GM19452 (cell line): ENCODE measurements at regions not wholly inside any gene's neighbourhood (a gene's known extent, or its start where the extent isn't known, plus 50 kb on each side); places are given as distances from the start of the nearest gene placed in this dataset.

Experiments
- ATAC-seq: cut with Tn5 transposase; IDR thresholded peaks from one replicate; pipeline ENCODE4 v1.9.1; 2021; ENCODE audit not compliant: unreplicated experiment

DNA sequence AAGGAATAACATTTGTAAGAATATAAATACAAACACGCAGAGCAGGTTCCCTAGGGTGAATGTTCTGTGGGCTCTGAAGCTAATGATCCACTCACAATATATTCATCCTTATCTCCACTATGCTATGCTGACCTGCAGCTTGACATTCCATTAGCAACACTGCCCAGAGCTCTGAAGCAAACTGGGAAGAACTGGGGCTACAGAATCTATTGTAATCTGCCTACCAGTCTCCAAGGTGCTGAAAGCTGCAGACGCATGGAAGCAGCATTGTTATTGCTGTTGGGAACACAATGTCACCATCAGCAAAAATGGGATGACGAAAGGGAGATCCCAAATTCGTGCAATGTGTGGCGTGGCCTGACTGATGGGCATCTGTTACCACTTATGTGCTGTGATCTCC lies 316.7 kb upstream of the RORA start:
- no peak for ATAC-seq

DNA sequence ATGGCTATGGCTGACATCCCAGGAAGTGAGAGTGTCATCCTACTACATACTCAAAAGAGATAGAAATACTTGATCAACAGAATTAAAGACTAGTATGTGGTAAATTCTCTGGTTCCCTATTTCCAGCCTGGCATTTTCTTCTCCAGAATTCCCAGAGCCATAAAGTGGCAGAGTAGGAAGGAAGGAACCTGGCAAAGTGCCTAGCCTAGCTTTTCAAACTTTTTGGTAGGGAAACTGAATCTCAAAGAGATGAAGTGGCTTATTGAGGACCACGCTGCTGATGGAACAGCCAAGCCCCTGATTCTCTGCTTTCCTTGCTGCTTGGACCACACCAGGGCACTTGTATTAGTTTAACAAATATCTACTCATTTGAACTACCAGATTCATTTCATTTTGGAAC lies 312.4 kb upstream of the RORA start:
- ATAC-seq: no peak

DNA sequence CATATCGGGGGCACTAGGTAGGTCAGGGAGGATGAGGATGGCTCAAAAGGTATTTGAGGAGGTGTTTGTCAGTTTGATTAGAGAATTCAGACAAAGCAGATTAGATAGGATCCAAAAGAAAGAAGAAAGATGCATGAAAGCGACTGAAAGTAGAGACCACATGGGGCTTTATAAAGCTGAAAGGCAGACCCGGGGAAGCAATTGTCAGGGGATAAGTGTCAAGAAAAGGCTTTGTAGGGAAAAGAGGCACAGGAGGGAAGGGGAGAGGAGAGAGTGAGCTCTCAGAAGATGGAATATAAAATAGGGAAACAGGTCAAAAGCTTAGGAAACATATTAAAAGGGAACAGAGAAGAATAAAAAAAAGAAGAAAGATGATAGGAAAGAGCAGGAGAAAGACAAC lies 308.2 kb upstream of the RORA start:
- no peak for ATAC-seq

DNA sequence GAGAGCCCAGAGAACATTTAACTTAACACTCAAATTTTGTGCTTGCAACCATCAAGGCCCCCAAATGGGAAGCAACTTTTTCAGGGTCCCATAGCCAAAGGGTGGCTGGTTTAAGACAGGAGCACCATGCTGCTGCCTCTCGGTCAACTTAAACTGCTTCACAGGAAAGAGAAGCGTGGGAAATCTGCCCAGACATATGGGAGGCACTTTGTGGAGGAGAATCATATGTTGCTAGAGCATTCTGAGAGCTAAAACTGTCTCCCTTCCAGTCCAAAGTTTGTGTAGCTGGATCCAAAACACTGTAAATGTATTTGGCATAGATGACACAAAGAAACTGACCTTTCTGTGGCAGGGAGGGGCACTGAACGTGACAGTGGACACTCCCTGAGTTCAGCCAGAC lies 305.9 kb upstream of the RORA start:
- no peak for ATAC-seq

DNA sequence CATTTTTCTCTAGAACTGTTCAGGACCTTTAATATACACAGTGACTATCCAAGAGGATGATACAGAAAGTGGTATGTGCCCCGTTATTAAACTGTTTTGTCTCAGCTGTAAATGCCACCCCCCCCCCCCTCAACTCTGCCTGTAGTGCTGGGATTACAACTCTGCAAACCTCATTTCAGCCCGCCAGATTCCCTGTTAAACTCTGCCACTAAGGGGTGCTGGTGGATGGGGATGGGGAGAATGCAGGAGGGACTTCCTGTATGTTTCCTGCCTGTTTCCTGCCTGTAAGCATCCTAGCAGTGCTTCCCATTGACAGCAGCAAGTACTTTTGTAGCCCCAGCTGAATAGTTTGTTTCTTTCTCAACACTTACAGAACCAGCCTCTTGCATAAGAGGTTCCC lies 301.7 kb upstream of the RORA start:
- no peak for ATAC-seq

DNA sequence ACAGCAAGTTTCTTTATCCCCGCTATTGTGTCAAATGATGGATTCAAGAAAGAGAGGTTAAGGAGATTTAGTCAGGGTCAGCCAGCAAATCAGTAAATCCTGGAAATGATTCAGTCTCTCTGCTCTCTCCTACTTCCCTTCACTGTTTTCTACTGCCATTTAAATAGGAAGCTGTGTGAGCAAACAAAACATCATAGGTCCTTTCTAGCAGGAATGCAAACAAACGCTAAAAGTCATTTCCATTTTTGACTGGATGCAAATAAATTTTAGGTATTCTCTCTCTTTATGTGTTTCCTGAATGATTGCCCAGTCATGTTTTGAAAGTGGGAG lies 299.4 kb upstream of the RORA start:
- no peak for ATAC-seq

DNA sequence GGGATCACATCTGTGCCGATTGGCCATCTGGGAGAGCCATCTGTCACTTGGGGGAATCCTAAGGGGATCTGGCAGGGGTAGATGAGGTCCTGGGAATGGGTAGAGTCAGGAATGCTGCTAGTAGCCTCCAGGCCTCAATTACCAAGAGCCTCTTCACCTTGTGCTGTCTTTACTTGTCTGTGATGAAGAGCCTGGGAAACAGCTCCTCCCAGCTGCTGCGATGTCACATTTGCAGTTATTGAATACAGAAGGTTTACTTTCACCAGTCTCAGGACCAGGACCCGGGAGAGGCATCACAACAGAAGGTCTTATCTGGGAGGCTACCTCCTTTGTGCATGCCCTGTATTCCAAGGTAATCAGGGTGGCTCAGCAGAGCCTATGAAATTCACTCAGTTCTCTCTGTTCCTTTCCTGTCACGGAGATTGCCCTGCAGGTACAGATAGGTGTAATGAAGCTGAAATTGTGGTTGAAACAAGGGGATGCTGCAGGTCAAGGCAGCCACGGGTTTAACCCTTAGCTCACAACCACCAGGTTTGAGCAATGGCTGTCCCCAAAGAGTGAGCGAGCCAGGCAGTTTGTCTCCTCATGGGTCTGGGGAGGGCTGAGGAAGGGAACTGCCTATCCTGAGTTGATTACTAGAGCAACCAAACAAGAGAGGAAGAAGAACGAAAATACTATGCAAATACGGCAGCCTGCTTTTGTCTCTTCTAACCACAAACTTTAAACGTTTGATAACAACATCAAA lies 298.9 kb upstream of the RORA start:
- ATAC-seq: no peak

DNA sequence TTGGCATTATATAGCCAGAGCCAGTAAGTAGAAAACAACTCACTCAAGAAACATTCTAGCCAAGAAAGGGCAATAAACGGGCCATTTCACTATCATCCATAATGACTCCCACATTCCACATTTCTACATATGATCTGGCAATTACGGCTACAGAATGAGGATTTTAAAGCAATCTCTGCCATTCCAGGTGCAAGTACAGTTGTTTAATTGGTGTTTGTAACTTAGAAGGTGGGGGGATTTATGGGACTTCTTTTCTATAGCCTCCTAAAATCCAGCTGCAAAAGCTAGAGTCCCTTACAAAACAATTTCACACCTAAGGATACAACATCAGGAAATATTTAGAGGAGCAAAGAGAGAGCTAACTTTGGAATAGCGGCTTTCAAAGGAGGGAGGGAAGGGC lies 295.4 kb upstream of the RORA start:
- ATAC-seq: no peak

DNA sequence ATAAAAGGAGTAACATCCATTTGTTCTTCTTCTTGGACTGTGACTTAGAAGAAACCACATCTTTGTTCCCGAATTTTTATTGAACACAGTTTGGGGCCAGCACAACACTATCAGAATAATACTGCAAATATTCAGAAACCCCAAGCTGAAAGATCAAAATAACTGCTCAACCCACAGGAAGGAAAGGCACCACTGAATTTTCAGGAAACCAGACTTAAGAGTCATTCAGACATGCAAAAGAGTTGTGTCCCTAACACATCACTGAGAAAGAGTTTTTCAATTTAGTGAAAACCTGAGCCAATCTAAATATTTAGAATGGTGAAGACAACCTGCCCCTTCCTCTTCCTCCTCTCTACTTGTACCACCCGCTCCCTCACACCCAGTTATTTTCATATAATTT lies 295.0 kb upstream of the RORA start:
- no peak for ATAC-seq

DNA sequence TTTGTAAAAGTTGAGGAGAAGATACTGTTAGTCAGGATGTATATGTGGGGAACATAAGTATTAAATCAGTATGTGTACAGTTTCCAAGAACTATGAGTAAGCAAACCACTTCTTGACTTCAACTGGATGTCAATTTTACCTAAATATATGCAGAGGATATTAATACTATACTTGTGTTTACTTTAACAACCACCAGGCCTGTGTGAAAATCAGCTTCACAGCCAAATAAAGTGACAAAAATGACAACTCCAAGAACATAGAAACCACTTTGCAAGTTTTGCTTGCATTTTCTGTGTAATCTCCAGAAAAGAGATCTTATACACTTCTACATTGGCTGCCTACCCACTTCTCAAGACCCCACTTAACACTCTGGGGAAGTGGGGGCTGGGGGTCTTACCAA lies 293.3 kb upstream of the RORA start:
- no peak for ATAC-seq

DNA sequence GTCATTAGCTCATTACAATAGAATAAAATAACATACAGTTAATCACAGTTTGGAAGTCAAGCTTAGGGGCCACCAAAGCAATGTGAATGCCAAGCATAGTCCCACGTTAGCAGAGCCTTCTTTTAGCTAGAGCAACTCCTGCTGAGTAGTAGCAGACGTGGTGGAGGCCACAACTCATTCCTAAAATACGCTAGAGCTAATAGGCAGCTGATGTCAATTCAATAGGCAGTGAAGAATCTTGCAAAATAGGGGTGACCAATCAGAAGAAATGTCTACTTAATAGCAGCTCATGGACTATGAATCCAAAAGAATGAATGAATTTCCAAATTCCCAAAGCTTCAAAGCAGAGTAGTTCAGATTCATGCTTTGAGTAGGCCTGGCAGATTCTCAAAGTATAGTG lies 292.9 kb upstream of the RORA start:
- no peak for ATAC-seq

DNA sequence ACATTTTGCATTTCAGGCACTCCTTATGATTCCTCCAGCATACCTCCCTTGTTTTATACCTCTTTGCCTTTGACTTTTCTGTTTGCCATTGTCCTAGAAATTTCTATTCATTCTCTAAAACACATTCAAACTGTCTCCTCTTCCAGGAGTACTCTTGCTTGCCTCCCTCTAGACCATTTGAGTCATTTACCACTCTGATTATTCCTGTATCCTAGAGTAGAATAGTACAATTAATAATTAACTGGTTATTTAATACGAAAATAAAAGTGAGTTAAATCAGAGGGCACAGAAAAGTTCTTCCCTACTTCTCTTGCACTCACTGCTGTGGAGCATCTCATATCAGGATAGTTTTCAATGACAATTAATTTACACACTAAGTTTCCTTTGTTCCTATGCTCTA lies 290.2 kb upstream of the RORA start:
- no peak for ATAC-seq

DNA sequence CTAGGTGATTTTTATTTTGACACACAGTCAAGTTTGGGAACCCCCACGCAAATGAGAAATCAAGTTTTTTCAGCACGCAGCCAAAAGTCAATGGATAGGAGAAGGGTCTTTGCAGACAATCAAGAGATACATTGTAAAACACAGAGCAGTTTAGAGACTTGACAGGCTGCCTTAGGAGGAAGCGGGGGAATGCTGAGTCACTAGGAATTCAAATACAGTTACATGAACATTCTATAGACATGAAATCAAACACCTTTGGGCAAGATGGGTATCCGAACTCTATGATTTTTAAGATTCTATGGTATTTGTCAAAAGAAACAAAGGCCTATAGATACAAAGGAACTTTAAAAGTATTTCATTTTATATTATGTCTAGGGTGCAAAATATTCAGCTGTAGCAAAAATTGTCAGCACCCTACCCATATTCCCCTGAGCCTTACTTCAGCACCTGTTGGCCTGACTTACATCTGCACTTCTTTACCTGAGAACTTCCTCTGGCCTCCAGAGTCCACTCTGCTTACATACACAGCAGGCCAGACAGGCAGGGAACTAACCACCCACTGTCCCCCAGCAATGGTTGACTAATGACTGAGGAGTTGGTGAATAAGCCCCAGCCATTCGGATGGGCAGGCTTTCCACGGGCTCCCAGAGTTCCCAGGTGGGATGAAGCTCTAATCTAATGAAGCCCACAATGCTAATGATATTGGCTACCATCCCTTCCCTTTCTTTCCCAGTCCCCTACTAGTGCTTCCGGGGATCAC lies 289.3 kb upstream of the RORA start:
- no peak for ATAC-seq

DNA sequence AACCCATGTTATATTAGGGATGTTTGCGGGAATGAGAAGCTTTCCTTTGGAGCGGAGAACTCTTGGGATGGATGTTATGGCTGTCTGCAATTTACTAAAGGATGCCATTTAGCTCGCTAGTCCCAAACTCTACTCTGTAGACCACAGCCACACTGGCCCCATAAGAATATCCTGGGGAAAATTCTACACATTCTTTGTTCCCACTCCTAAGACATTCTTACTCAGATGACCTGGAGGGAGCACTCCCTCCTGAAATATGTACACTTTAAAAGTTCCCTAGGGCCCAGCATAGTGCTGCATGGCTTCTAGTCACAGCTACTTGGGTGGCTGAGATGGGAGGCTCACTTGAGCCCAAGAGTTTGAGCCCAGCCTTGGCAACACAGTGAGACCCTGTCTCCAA lies 288.7 kb upstream of the RORA start:
- no peak for ATAC-seq

DNA sequence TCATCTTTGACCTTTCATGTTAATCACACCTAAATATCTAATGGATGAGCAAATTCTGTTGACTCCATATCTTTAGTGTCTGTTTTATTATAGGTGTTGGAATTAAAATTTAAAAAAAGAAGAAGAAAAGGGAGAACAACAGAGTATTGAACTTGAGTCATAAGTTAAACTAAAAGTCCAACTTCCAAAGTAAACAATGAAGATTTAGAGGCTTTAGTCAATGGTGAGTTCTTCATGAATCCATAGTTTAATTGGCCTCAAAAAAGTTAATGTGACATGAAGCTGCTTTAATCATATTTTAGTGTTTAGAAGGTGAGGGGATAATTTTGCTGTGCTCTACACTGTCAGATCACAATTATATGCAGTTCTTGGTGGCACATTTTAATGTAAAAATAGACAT lies 288.2 kb upstream of the RORA start:
- no peak for ATAC-seq

DNA sequence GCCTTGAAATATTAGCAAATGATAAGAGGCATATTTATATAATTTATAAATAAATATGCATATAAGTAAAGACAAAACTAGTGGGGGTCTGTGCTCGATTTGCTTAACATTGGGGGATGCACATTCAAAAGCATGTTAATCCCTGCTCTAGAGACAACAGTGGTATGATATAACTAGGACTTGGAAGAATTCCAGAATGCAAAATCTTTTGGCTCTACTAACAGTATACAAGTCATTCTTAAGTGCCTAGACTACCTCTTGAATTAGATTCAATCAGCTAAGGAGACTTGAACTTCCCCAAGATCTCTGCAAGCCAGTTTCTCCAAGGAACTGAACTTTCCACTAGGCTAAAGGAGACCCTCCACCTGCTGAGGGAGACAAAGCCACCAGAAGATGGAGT lies 282.7 kb upstream of the RORA start:
- ATAC-seq: no peak

DNA sequence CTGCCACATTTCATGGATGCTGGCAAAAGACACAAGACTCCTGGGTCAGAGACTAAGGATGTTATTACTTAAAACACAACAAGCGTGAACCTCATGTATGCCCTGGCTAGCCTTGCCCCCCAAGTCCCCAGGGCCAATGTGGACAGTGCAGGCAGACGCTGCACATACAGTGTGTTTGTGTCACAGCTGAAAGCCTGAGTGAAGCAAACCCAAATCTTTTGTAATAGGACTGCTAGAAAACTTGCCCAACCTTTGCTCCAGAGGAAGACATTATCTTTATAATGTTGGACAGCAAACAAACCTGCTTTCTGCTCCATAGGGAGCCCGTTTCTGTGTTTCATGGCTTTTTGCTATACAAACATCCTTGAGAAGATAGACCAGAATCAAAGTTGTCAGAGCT lies 282.0 kb upstream of the RORA start:
- ATAC-seq: no peak

DNA sequence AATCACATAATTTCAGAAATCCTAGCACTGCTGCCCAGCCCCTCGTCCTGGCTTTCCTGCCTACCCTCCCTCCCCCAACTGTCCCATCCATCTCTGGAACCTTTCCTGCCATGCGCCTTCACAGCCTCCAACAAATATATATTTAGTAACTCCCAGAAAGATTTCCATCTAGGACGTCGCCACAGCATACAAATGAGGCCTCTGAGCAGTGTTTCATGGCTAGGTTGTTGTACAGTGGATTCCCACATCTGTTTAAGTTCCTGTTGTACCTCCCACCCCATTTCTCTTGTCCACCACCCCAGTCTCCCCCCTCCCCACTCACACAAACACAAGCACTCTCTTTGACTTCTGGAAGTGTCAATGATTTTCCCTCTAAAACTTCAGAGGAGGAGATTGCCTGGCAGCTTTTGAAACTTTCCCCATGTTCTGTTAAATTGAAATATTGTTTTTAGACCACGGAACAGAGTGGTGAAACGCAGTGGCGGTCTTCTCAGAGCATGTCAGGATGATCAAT lies 280.3 kb upstream of the RORA start:
- no peak for ATAC-seq

DNA sequence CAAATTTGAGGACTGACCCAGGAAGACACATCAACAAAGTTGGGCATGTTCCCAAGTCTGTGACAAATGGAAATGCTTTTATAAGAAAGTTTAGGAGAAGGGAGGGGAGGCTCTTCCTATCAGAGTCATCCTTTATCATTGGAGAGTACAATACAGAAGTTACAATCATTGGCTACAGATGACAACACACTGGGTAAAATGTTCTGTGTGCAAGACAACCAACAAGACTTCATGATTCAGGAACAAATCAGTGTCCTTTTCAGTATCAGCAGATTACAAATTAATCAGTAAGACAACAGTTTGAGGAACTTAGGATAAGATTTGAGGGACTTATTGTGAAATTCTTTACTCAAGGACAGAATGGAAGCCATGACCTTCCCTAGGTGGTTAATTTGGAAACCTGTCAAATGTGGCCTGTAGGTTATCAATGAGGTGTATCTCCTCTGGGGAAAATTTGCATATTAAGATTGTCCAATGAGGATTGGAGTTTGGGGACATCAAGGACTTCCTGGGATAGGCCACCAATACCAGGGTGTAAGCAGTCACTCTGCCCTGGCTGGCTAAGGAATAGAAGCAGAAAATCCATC lies 274.4 kb upstream of the RORA start:
- no peak for ATAC-seq

DNA sequence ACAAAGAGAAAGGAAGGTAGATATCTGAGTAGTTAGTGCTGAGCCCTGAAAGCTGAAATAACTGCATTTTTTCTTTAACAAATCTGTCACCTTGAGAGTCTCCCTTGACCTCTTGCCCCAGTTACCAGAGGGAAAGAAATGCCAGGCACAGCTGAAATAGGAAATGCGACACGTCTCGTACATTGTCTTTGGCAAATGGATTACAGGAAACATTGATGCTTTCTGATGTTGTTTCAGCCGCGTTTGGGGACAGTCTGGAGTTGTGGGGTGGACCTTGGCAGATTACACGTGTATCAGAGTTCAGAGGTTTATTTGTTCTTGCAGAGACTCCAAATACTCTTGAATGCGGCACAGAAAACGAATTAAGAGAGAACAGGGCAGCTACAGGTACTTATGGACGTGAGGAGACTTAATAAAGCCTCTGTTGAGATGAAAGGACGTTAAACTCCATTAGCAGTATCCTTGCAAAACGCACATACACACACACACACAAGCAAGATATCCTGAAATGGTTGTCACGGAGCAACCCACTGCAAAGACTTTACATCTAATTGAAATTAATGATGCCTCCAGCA lies 272.8 kb upstream of the RORA start:
- ATAC-seq: no peak

DNA sequence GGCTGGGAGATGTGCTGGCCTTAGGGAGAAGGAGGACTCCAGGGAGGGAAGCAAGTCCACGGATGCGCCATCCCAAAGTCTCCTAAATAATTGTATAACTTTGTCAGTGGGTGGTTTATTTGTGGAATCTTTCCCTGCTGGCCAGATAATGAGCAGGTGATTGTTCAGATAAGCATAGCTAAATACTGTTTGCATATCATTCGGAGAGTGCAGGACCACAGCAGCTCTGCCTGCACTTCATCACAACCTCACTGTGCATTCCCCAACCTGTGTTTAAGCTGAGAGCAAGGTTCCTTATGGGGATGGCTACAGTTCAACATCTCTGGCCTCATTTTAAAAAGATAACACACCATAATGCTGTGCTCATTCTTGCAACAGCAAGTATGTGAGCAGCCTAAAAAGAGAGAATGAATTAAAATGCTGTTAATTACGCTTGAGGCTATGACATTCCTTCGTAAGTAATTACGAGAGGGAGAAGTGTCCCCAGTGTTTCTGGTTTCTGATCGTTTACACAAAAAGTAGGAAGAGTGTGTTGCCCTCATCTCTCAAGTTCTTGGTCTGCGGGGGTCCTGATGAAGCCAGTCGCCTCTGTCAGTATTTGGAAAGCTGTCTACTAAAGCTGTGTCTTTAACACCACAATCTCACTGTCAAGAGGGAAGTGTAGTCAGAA lies 272.0 kb upstream of the RORA start:
- no peak for ATAC-seq

DNA sequence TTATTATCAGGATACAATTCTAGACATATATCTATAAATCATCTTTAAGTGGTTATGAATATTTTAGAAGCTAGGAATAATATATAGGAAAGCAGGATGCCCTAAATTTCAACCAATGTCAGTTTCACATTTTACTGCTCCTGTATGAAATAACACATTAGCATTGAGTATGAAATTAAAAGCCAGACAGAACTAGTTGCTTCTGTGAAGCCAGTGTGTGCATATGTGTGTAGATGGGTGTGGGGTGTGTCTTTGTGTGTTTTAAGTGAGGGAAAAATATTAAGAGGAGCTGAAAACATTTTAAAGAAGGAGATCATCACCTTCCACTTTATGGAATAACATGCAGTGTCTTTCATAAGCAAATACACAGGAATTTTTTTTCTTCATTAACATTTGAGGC lies 271.4 kb upstream of the RORA start:
- ATAC-seq: no peak
